Spleen (tissue), 11 donors: ENCODE measurements at regions not wholly inside any gene's neighbourhood (a gene's known extent, or its start where the extent isn't known, plus 50 kb on each side); places are given as distances from the start of the nearest gene placed in this dataset.

Experiments used
- DNase-seq: peaks from one replicate; pipeline ENCODE4 v3.0.0-alpha.2; 2020
- H3K27ac ChIP-seq, 8 donors: fragments of 200-600 bp; sonication (generic) in 7 of 8; 1 replicate in 4 of 8; 2 replicates in 4 of 8; pipeline versions ENCODE4 v1.5.0 to v1.8.0; 2016 to 2021; ENCODE audit warnings: inconsistent platforms in 4 of 8, mild to moderate bottlenecking in 4 of 8, moderate library complexity in 1 of 8
- H3K27me3 ChIP-seq, 7 donors: fragments of 200-600 bp; sonication (generic) in 6 of 7; replicated peaks in 1 of 7; 1 replicate in 4 of 7; 2 replicates in 3 of 7; pipeline versions ENCODE4 v1.5.0 to v1.8.0; 2016 to 2021; ENCODE audit warnings: inconsistent platforms in 3 of 7, mild to moderate bottlenecking in 1 of 7
- H3K36me3 ChIP-seq, 6 donors: fragments of 200-600 bp; sonication (generic) in 5 of 6; 1 replicate in 4 of 6; 2 replicates in 2 of 6; pipeline versions ENCODE4 v1.5.0 to v1.8.0; 2016 to 2021; ENCODE audit warnings: inconsistent platforms in 2 of 6
- H3K4me1 ChIP-seq, 6 donors: fragments of 200-600 bp; sonication (generic) in 5 of 6; 1 replicate in 3 of 6; 2 replicates in 3 of 6; pipeline versions ENCODE4 v1.5.0 to v1.8.0; 2016 to 2021; ENCODE audit warnings: inconsistent platforms in 3 of 6
- H3K4me3 ChIP-seq, 8 donors: fragments of 200-600 bp; sonication (generic) in 7 of 8; 1 replicate in 4 of 8; 2 replicates in 4 of 8; pipeline versions ENCODE4 v1.5.0 to v1.8.0; 2016 to 2021; ENCODE audit warnings: inconsistent platforms in 4 of 8, mild to moderate bottlenecking in 4 of 8, moderate library complexity in 2 of 8
- H3K9me3 ChIP-seq, 8 donors: fragments of 200-600 bp; sonication (generic) in 7 of 8; 1 replicate in 4 of 8; 2 replicates in 4 of 8; pipeline versions ENCODE4 v1.5.0 to v1.8.0; 2016 to 2021; ENCODE audit warnings: inconsistent platforms in 4 of 8
- CTCF ChIP-seq, 11 experiments: fragments of 200-600 bp in 7 of 11; fragments of 450-650 bp in 4 of 11; sonication (generic) in 4 of 11; IDR thresholded peaks in 8 of 11; conservative IDR thresholded peaks in 3 of 11; 1 replicate in 7 of 11; 2 replicates in 4 of 11; pipeline versions ENCODE4 v1.4.0 to v1.8.0; 2016 to 2021; ENCODE audit warnings: antibody characterized with exemption in 11 of 11, inconsistent platforms in 4 of 11, mild to moderate bottlenecking in 1 of 11
- POLR2A ChIP-seq, 3 donors: fragments of 450-650 bp; IDR thresholded peaks; one replicate each; pipeline ENCODE4 v1.5.1; 2017; ENCODE audit warnings: antibody characterized with exemption in 3 of 3, mild to moderate bottlenecking in 1 of 3
- POLR2AphosphoS5 ChIP-seq, 3 donors: sonication (generic); formaldehyde crosslinking; IDR thresholded peaks; one replicate each; pipeline ENCODE4 v1.5.1; 2017; ENCODE audit warnings: antibody characterized with exemption in 3 of 3
- WGBS, 5 donors: extraction: QIAGEN DNeasy Blood & Tissue Kit in 3 of 5; methylation state at CpG; one replicate each; pipeline versions ENCODE4 v1.1.5 to v1.1.7; 2013 to 2018; 5-methylcytosine and 5-hydroxymethylcytosine counted together
- intact Hi-C: fragments of 100-400 bp; cut with DNase I; formaldehyde crosslinking; loops from one replicate; pipeline ENCODE4 v1.15.0; 2023; ENCODE audit warnings: low total_unique reads
- donor health status: healthy with polysubstance abuse.
- donor health status: DM: no; HTN: no; CAD: no; lungs with moderate emphysema.
- donor health status: DM: no; HTN: no; CAD: no.
- donor health status: Bipolar disorder and iron deficiency.
- donor health status: healthy.
- donor health status: DM: no; HTN: no; CAD: no.
- donor health status: DM: yes; HTN: yes; CAD: no.

- WGBS, 5 donors: 88 to 94% (median 92%) methylated on average over 13 to 14 of the region's 14 CpGs
- no peak for TF ChIP-seq POLR2AphosphoS5 (IDR thresholded peaks at IDR 0.05)
- no peak for TF ChIP-seq POLR2A (IDR thresholded peaks at IDR 0.05)
- no peak for TF ChIP-seq CTCF (IDR thresholded peaks at IDR 0.05 in 8 of 11, conservative IDR thresholded peaks at IDR 0.05 in 3 of 11)
- Histone ChIP-seq H3K4me1 (peaks cover 0 to 17% (median 8%) of the 10 kb centered on the region in 6 donors), H3K27me3 (no peaks in the 10 kb centered on the region), H3K27ac (no peak overlapping the region), H3K4me3 (no peak overlapping the region), H3K36me3 (no peaks in the 10 kb centered on the region), H3K9me3 (no peaks in the 10 kb centered on the region)
- no peak for DNase-seq
- intact Hi-C loops: no loop called here
These were observed 371.8 kb upstream of the HS6ST1 start for GRCh38 chr2:128690431-128690830.

GRCh38 chr2:128690869-128691268, 372.2 kb upstream of the HS6ST1 start:
- no peaks in the 10 kb centered on the region for H3K36me3 ChIP-seq
- WGBS, 5 donors: 79 to 88% (median 84%) methylated on average over 9 of the region's 9 CpGs
- no peak for TF ChIP-seq CTCF (IDR thresholded peaks at IDR 0.05 in 8 of 11, conservative IDR thresholded peaks at IDR 0.05 in 3 of 11)
- no peak for TF ChIP-seq POLR2AphosphoS5 (IDR thresholded peaks at IDR 0.05)
- TF ChIP-seq POLR2A (IDR thresholded peaks at IDR 0.05): no peak
- no peaks in the 10 kb centered on the region for H3K27me3 ChIP-seq
- no peak for DNase-seq
- no peaks in the 10 kb centered on the region for H3K9me3 ChIP-seq
- peaks cover 0 to 13% (median 8%) of the 10 kb centered on the region in 6 donors for H3K4me1 ChIP-seq
- H3K27ac ChIP-seq: no peak overlapping the region
- intact Hi-C loops: no loop called here
- no peak overlapping the region for H3K4me3 ChIP-seq

- H3K9me3 ChIP-seq: no peaks in the 10 kb centered on the region
- no peak for DNase-seq
- no peak for TF ChIP-seq POLR2AphosphoS5 (IDR thresholded peaks at IDR 0.05)
- no peak for TF ChIP-seq CTCF (IDR thresholded peaks at IDR 0.05 in 8 of 11, conservative IDR thresholded peaks at IDR 0.05 in 3 of 11)
- no peak for TF ChIP-seq POLR2A (IDR thresholded peaks at IDR 0.05)
- H3K4me3 ChIP-seq: no peak overlapping the region
- no peak overlapping the region for H3K27ac ChIP-seq
- no peaks in the 10 kb centered on the region for H3K36me3 ChIP-seq
- 74 to 86% (median 78%) methylated on average over 6 of the region's 6 CpGs for WGBS, 5 donors
- intact Hi-C loops: no loop called here
- peaks cover 0 to 6% (median 2%) of the 10 kb centered on the region in 6 donors for H3K4me1 ChIP-seq
- no peaks in the 10 kb centered on the region for H3K27me3 ChIP-seq
These were observed 372.9 kb upstream of the HS6ST1 start for GRCh38 chr2:128691526-128691925.

- Histone ChIP-seq H3K9me3 (no peaks in the 10 kb centered on the region), H3K4me1 (no peaks in the 10 kb centered on the region), H3K36me3 (no peaks in the 10 kb centered on the region), H3K27me3 (no peaks in the 10 kb centered on the region), H3K4me3 (no peak overlapping the region), H3K27ac (no peak overlapping the region)
- no peak for DNase-seq
- intact Hi-C loops: no loop called here
- WGBS, 5 donors: 81 to 91% (median 86%) methylated on average over 15 of the region's 15 CpGs
- TF ChIP-seq POLR2AphosphoS5 (IDR thresholded peaks at IDR 0.05) (no peak), POLR2A (IDR thresholded peaks at IDR 0.05) (no peak), CTCF (IDR thresholded peaks at IDR 0.05 in 8 of 11, conservative IDR thresholded peaks at IDR 0.05 in 3 of 11) (no peak)
These were observed 374.5 kb upstream of the HS6ST1 start for GRCh38 chr2:128692895-128693742.
